IMR-90 (cell line): ENCODE measurements at regions not wholly inside any gene's neighbourhood (a gene's known extent, or its start where the extent isn't known, plus 50 kb on each side); places are given as distances from the start of the nearest gene placed in this dataset.

Source experiments
- BHLHE40 ChIP-seq: fragments of 150-350 bp; IDR thresholded peaks from 2 replicates; pipeline ENCODE4 v1.6.1; 2016; ENCODE audit warnings: mild to moderate bottlenecking, low read depth, low read length
- CEBPB ChIP-seq: IDR thresholded peaks from 2 replicates; pipeline ENCODE4 v1.6.1; 2012; ENCODE audit warnings: low read depth, low read length, improper control_type of control experiment
- CTCF ChIP-seq: conservative IDR thresholded peaks from 2 replicates; pipeline ENCODE4 v1.5.1; 2012; ENCODE audit warnings: mild to moderate bottlenecking, low read depth, low read length, improper control_type of control experiment
- MAZ ChIP-seq: IDR thresholded peaks from 2 replicates; pipeline ENCODE4 v1.6.1; 2012; ENCODE audit warnings: low read depth, mild to moderate bottlenecking, low read length, improper control_type of control experiment, moderate library complexity, borderline replicate concordance
- MXI1 ChIP-seq: IDR thresholded peaks from 2 replicates; pipeline ENCODE4 v1.6.1; 2012; ENCODE audit warnings: low read depth, mild to moderate bottlenecking, low read length, moderate library complexity, borderline replicate concordance
- NFE2L2 ChIP-seq: fragments of 150-350 bp; IDR thresholded peaks from 2 replicates; pipeline ENCODE4 v1.6.1; 2016; ENCODE audit warnings: low read depth, mild to moderate bottlenecking, low read length
- POLR2A ChIP-seq: IDR thresholded peaks from 2 replicates; pipeline ENCODE4 v1.6.1; 2012; ENCODE audit warnings: mild to moderate bottlenecking, low read depth, low read length
- RAD21 ChIP-seq: IDR thresholded peaks from 2 replicates; pipeline ENCODE4 v1.6.1; 2012; ENCODE audit warnings: low read length, improper control_type of control experiment
- RFX5 ChIP-seq: IDR thresholded peaks from 2 replicates; pipeline ENCODE4 v1.8.0; 2012; ENCODE audit warnings: low read depth, mild to moderate bottlenecking, low read length, moderate library complexity
- SMC3 ChIP-seq: fragments of 150-350 bp; IDR thresholded peaks from 2 replicates; pipeline ENCODE4 v1.6.1; 2016; ENCODE audit warnings: low read depth, mild to moderate bottlenecking, antibody characterized with exemption, low read length, moderate library complexity
- TF ChIP-seq, protein P1 (sequence below): fragments of 150-350 bp; IDR thresholded peaks from 2 replicates; pipeline ENCODE4 v1.6.1; 2017; ENCODE audit warnings: mild to moderate bottlenecking, antibody characterized with exemption, low read length, low read depth

DNA sequence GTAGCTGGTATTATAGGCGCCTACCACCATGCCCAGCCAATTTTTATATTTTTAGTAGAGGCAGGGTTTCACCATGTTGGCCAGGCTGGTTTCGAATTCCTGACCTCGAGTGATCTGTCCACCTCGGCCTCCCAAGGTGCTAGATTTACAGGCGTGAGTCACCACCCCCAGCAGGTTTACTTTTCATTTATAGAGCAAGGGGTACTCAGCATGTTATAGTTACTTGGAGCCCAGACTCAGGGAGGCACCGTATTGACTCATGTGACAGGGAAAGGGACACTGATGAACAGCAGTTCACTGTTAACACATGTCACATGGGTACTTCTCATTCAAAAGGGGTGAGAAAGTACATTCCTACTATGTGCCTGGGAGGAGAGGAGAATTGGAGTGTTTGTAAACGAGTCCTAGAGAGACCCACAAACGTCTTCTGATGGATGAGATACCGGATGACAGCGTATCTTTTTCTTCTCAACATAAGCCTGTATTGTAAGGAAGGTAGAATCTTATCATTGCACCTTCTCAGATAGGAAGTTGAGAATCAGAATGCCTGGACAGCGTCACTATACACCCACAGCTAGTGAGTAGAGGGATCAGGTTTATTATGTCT is 510.0 kb downstream of the USP25 start:
- TF ChIP-seq POLR2A, result no peak
- no peak for TF ChIP-seq CTCF
- no peak for TF ChIP-seq MAZ
- TF ChIP-seq, protein P1, sequence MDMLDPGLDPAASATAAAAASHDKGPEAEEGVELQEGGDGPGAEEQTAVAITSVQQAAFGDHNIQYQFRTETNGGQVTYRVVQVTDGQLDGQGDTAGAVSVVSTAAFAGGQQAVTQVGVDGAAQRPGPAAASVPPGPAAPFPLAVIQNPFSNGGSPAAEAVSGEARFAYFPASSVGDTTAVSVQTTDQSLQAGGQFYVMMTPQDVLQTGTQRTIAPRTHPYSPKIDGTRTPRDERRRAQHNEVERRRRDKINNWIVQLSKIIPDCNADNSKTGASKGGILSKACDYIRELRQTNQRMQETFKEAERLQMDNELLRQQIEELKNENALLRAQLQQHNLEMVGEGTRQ, result no peak
- TF ChIP-seq CEBPB, result no peak
- TF ChIP-seq RAD21, result no peak
- no peak for TF ChIP-seq BHLHE40
- no peak for TF ChIP-seq MXI1
- TF ChIP-seq RFX5, result no peak
- TF ChIP-seq SMC3, result no peak
- TF ChIP-seq NFE2L2, result no peak
